Lung microvascular endothelial cell (primary cell): ENCODE measurements at regions not wholly inside any gene's neighbourhood (a gene's known extent, or its start where the extent isn't known, plus 50 kb on each side); places are given as distances from the start of the nearest gene placed in this dataset.
"Not testable (repeated sequence)": the region's sequence is repeated elsewhere in the genome, so short reads cannot be mapped to it uniquely, and the experiment has no call there.

Experiments
- DNase-seq, 2 donors: peaks; one replicate each; pipeline versions ENCODE4 v3.0.0 to v3.0.0-alpha.2; 2010; ENCODE audit warnings: low read depth in 2 of 2

- DNase-seq = not testable (repeated sequence)
These were observed 543.3 kb downstream of the PRIM2 start for GRCh38 chr6:57860481-57861315.

DNA sequence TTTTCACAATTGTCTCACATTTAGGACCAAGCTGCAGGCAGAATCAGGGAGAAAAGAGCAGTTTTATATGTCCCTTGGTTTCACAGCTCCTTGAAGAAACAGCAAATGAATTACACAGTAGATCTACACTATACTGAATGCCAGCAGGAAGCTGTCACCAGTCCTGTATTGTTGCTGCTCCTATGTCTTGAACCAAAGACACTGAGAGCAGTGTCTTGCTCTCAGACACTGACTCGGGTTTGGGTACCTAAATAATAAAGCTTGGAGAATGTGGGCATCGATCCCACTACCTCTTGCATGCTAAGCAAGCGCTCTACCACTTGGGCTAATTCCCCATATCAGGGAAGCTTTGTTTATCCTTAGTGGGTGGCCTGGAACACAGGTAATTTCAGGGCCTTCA is 552.7 kb downstream of the PRIM2 start:
- DNase-seq = not testable (repeated sequence)

GRCh38 chr6:57873424-57873823 is 556.0 kb downstream of the PRIM2 start:
- not testable (repeated sequence) for DNase-seq

- not testable (repeated sequence) for DNase-seq
These were observed 559.2 kb downstream of the PRIM2 start for GRCh38 chr6:57876659-57877058.

DNA sequence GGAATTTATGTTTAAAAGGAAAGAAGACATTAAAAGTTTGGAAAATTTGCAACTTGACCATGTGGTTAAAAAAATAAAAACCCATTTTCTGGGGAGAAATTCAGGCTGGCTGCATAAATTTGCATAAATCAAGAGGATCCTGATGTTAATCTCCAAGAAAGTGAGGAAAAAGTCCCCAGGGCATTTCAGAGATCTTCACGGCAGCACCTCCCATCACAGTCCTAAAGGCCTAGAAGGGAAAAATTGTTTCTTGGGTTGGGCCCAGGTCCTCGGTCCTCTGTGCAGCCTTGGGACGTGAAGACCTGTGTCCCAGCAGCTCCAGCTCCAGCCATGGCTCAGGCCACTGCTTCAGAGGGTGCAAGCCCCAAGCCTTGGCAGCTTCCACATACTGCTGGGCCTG is 560.3 kb downstream of the PRIM2 start:
- DNase-seq = not testable (repeated sequence)

- not testable (repeated sequence) for DNase-seq
These were observed 561.4 kb downstream of the PRIM2 start for GRCh38 chr6:57878792-57879191.

DNA sequence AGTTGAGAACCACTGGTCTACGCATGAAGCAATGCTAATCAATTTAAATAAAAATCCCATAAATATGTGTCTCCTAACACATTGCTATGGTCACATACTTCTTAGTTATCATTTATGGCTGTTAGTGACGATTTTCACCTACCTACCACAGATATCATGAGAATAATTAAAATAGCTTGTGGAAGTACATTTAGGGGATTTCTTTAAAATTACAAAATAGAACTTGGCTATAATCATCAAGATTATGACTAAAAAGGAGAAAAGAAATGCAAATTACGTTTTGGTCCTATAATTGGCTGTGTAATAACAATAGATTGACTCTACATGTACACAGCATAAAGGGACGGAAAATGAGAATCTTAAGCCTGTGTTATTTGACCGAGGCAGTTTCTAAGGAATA is 581.4 kb downstream of the PRIM2 start:
- DNase-seq = not testable (repeated sequence)

DNA sequence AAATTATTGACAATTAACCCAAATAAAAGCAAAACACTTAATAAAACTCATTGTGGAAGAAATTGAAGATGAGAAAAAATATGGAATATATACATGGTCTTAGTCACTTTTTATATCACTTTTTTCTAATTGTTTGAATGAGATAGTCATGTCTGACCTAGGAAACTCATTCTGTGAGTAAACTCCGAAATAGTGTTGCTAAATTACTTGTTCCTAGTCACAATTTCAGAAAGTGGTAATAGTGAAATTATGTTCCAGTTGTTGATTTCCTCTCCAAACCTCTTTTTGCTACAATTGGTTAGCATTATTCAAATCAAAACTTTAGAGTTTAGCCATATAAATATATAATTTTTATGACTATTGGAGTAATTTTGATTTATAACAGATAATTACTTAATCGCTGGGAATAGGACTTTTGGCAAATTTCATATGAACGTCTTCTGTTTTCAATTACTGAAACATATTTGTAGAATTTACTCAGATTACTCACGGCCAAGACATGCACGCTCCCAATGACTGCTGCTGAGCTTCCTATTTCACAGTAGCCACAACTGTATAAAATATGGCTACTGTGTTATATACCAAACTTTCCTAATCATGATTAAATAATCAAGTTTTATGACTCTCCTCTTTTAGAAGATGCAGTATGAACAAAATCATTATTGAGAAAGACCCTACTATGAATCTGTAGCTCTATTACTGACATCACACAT is 583.4 kb downstream of the PRIM2 start:
- not testable (repeated sequence) for DNase-seq

- not testable (repeated sequence) for DNase-seq
These were observed 584.0 kb downstream of the PRIM2 start for GRCh38 chr6:57901445-57901844.

DNA sequence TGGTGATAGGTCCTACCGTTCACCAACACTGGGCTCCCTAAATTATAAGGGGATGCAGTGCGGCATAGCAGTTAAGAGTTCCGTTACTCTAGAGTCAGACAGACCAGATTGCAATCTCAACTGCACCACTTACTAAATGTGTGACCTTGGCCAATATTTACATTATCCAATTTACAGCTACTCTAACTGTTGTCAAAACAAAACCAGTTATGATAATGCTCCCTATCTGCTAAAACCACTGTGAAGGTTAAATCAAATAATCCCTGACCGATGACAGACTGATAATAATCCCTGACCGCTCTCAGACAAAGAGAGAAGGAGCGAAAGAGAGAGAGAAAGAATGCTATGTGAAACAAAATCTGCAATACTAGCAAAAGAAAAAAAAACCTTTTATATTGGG is 586.9 kb downstream of the PRIM2 start:
- DNase-seq = not testable (repeated sequence)

GRCh38 chr6:57915300-57915699 is 597.9 kb downstream of the PRIM2 start:
- DNase-seq = not testable (repeated sequence)

DNA sequence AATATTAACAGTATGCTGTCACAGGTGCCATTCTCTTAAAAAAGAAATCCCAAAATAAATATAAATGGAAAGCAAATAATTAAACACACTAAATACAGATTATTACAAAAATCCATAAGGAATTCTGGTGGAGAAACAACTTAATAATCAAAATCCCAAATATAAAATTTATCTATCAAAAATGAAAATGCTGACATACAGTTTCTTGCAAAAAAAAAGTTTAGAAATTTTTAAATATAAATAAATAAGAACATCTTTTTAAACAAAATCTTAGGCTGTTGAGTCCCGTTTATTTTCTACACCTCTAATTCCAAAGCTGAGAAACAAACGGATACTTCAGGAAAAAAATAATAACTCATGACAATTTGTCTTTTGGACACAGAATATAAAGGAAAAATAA is 625.5 kb downstream of the PRIM2 start:
- not testable (repeated sequence) for DNase-seq

- DNase-seq = not testable (repeated sequence)
These were observed 628.8 kb downstream of the PRIM2 start for GRCh38 chr6:57946084-57946768.

DNA sequence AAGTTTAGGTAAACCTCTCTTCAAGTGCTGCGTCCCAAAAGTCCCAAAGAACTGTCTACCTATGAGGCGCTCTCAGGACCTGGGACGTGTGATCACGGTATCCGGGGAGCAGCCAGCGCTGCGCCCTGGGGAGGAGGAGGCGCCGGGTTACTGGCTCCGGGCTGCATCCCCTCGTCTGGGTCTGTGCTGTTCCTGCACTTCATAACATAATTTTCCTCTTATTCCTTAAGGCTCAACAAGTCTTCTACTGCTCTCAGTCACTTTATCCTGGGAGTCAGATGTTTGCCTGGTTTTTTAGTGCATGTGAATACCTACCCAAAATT is 629.3 kb downstream of the PRIM2 start:
- DNase-seq = not testable (repeated sequence)

GRCh38 chr6:57948481-57948880 is 631.1 kb downstream of the PRIM2 start:
- not testable (repeated sequence) for DNase-seq

DNA sequence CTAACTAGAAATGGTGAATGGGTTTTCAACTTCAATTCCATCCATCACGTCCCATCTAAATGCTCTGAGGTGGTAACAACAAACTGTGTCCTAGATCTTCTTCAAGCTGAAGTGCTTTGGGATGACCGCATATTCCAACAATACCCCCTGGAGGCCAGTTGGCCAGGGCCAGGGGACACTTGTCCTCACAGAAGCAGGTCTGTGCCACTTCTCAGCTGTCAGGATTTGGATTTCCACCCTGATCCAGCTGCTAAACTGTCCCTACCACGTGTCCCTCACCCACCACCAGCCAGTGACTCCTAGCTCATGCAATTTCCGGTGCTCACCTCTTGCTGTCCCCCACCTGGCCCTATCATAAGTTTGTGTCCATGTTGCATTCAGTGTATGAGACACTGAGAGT is 633.0 kb downstream of the PRIM2 start:
- DNase-seq = not testable (repeated sequence)

DNA sequence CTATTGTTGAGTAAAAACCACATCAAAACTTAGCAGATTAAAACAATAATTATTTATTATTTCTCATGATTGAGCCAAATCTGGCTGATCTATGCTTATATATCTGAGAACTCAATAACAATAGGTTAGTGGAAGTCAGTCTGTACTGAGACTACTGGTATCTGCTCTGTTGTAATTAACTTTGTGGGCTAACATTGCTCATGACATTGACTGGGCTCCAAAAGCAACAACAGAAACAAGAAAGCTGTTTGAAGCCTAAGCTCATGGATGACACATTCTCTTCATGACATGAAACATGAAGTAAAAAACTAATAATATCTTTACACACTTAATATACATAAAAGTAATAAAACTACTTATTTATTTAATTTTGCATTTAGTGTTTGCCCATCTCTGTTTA is 649.3 kb downstream of the PRIM2 start:
- DNase-seq = not testable (repeated sequence)

DNA sequence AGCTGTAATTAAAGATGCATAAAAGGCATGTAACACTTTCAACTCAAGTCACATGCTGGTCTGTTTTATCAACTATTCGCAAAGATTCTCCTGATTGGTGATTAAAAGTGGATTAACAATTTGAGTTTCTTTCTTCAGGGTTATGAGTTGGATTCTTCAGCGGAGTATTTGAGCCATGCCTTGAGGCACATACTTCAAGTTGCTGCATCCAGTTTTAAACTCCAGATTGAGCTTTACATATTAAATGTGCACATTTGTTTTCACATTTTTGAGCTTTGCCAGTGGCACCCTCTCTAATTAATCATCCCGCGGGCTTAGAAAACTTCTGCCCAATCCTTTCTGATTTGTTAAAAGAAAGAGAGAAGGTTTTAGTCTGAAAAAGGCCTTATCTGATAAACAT is 654.5 kb downstream of the PRIM2 start:
- DNase-seq = not testable (repeated sequence)

DNA sequence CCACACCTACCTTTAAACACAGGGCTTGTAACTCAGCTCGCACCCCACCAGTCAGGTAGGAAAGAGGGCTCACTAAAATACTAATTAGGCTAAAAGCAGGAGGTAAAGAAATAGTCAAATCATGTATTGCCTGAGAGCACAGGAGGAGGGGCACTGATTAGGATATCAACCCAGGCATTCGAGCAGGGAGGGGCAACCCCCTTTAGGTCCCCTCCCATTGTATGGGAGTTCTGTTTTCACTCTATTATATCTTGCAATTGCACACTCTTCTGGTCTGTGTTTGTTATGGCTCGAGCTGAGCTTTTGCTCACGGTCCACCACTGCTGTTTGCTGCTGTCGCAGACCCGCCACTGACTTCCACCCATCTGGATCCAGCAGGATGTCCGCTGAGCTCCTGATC is 657.2 kb downstream of the PRIM2 start:
- DNase-seq = no peak

DNA sequence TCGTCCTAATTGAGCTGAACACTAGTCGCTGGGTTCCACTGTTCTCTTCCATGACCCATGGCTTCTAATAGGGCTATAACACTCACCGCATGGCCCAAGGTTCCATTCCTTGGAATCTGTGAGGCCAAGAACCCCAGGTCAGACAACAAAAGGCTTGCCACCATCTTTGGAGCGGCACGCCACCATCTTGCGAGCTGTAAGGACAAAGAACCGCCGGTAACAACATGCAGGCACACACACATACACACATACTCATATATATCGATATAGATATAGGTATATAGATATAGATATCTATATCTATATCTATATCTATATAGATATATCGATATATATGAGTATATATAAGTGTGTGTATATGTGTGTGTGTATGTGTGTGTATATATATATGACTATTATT is 657.7 kb downstream of the PRIM2 start:
- not testable (repeated sequence) for DNase-seq

DNA sequence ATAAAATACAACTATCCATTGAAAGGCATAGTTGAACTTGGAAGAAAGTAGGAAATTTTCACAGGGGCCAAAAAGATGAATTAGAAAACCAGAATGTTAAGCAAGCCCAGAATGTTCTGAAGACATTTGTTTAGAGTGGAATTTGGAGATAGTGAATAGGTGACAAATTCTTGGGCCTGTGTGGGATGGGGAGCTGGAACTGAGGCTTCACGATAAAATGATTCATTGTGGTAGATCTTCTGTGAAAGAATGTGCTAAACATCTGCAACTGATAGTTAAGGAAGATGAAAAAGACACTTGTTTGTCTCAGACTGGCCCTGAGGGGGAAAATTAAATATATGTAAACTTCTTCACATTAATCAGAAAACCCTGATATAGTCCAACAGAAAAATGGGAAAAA is 658.9 kb downstream of the PRIM2 start:
- not testable (repeated sequence) for DNase-seq

- DNase-seq = not testable (repeated sequence)
These were observed 666.2 kb downstream of the PRIM2 start for GRCh38 chr6:57983603-57984002.
